ENCODE measurements at regions not wholly inside any gene's neighbourhood (a gene's known extent, or its start where the extent isn't known, plus 50 kb on each side); places are given as distances from the start of the nearest gene placed in this dataset.

DNA sequence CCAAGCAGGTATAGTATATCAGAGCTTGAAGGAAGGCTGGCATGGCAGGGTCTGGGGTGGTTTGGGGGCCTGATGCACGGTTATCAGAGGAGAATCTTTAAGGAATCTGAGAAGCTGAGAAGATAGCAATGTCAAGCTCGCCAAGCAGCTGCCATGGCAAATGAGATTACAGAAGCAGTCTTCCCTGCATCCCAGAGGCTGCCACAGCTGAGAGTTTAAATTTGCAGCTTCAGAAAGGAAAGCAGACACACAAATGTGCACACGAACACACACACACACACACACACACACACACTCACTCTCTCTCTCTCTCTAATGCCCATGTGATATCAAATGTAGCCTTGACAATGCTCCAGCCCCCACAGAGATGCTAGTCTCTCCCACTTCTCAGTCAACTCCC, 79.0 kb upstream of the TNC start:
- no peak for DNase-seq (ENCODE audit: low spot score)
- TF ChIP-seq CTCF (IDR thresholded peaks at IDR 0.05; ENCODE audit: extremely low read depth, insufficient read depth, missing control alignments): no peak
- in situ Hi-C loops (cut with MboI; ENCODE audit: low pct_unique_long_range_greater_than_20kb, low sequenced_read_pairs, unreplicated experiment): no loop called here

DNA sequence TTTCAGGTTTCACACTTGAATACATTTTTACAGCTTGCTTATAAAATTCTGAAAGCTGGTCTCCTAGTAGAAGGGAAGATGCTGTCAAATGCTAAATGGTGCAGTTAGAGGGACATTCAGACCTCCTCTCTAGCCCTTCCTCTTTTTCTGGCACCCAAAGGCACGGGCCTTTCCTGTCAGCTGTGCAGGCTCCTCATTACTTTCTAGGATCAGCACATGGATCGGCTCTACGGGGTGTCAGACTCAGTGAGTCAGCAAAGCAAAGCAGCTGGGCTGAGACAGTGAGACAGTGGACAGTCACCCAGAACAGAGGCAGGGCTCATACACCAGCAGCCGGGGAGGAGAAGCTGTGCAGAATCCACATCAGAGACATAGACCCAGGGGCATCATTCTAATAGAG, 80.0 kb upstream of the TNC start:
- DNase-seq (ENCODE audit: low spot score): no peak
- in situ Hi-C loops (cut with MboI; ENCODE audit: low pct_unique_long_range_greater_than_20kb, low sequenced_read_pairs, unreplicated experiment): no loop called here
- no peak for TF ChIP-seq CTCF (IDR thresholded peaks at IDR 0.05; ENCODE audit: extremely low read depth, insufficient read depth, missing control alignments)

GRCh38 chr9:115200711-115201505, 83.0 kb upstream of the TNC start:
- TF ChIP-seq CTCF (IDR thresholded peaks at IDR 0.05; ENCODE audit: extremely low read depth, insufficient read depth, missing control alignments): no peak
- DNase-seq (ENCODE audit: low spot score): no peak
- in situ Hi-C loops (cut with MboI; ENCODE audit: low pct_unique_long_range_greater_than_20kb, low sequenced_read_pairs, unreplicated experiment): loop anchor here (25.0 kb wide), 1 partner anchor 514 kb away; the partner anchor contains the start of gene TEX48

DNA sequence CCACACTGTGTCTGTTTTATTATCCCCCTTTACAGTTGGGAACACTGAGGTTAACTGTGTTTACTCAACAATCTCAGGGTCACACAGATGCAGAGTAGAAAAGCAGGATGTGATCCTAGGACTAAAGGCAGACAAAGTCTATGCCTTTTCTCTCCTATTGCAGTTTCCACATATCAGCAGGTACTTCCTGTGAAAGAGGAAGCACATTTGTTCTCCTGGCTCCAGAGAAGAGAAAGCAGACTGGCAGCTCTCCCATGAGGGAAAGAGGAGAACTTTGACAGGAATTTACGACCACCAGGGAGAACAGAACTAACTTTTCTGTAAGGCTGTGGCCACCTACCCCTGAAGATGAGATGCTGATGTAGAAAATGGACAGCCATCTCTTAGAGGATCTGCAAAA, 84.2 kb upstream of the TNC start:
- DNase-seq (ENCODE audit: low spot score): no peak
- TF ChIP-seq CTCF (IDR thresholded peaks at IDR 0.05; ENCODE audit: extremely low read depth, insufficient read depth, missing control alignments): no peak
- in situ Hi-C loops (cut with MboI; ENCODE audit: low pct_unique_long_range_greater_than_20kb, low sequenced_read_pairs, unreplicated experiment): loop anchor here (25.0 kb wide), 1 partner anchor 515 kb away; the partner anchor contains the start of gene TEX48

- peak; percentile 19 for TF ChIP-seq CTCF (IDR thresholded peaks at IDR 0.05; ENCODE audit: extremely low read depth, insufficient read depth, missing control alignments)
- DNase-seq (ENCODE audit: low spot score): no peak
- in situ Hi-C loops (cut with MboI; ENCODE audit: low pct_unique_long_range_greater_than_20kb, low sequenced_read_pairs, unreplicated experiment): loop anchor here (25.0 kb wide), 1 partner anchor 516 kb away; the partner anchor contains the start of gene TEX48
These were observed 85.2 kb upstream of the TNC start for GRCh38 chr9:115202960-115203751.

GRCh38 chr9:115204904-115205453, 87.0 kb upstream of the TNC start:
- no peak for TF ChIP-seq CTCF (IDR thresholded peaks at IDR 0.05; ENCODE audit: extremely low read depth, insufficient read depth, missing control alignments)
- peak; percentile 16 for DNase-seq (ENCODE audit: low spot score)
- in situ Hi-C loops (cut with MboI; ENCODE audit: low pct_unique_long_range_greater_than_20kb, low sequenced_read_pairs, unreplicated experiment): loop anchor here (25.0 kb wide), 1 partner anchor 518 kb away; the partner anchor contains the start of gene TEX48
